ENCODE measurements at regions not wholly inside any gene's neighbourhood (a gene's known extent, or its start where the extent isn't known, plus 50 kb on each side); places are given as distances from the start of the nearest gene placed in this dataset.

DNA sequence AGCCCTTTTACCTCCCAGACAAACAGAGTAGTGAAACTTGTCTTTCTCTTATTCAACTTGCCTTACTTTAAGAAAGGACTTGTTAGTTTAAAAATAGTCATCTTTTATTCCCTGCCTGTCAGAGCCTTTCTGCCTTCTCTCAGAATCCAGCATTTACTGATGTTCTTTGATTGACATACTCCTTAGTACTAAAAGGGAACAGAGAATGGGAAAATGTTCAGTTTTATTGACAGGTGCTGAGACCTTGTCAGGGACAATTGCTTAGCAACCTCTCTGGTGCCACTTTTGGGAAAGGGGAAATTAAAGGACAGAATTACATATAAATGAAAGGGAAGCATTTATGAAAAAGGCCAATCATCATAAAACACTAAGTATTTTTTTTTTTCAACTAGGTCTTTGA lies 378.3 kb downstream of the PDCD6IP start:
- no peak overlapping the region for H3K27ac Mint-ChIP-seq (ENCODE audit: unreplicated experiment)
- H3K27me3 Mint-ChIP-seq (ENCODE audit: low read depth), result no peaks in the 10 kb centered on the region
- TF ChIP-seq, protein P1, sequence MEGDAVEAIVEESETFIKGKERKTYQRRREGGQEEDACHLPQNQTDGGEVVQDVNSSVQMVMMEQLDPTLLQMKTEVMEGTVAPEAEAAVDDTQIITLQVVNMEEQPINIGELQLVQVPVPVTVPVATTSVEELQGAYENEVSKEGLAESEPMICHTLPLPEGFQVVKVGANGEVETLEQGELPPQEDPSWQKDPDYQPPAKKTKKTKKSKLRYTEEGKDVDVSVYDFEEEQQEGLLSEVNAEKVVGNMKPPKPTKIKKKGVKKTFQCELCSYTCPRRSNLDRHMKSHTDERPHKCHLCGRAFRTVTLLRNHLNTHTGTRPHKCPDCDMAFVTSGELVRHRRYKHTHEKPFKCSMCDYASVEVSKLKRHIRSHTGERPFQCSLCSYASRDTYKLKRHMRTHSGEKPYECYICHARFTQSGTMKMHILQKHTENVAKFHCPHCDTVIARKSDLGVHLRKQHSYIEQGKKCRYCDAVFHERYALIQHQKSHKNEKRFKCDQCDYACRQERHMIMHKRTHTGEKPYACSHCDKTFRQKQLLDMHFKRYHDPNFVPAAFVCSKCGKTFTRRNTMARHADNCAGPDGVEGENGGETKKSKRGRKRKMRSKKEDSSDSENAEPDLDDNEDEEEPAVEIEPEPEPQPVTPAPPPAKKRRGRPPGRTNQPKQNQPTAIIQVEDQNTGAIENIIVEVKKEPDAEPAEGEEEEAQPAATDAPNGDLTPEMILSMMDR (IDR thresholded peaks at IDR 0.05), result no peak
- peaks cover 6% of the 10 kb centered on the region for H3K36me3 Mint-ChIP-seq (ENCODE audit: low read depth)
- H3K4me3 Mint-ChIP-seq (ENCODE audit: unreplicated experiment), result no peak overlapping the region
- peaks cover 52% of the 10 kb centered on the region for H3K4me1 Mint-ChIP-seq (ENCODE audit: low read depth)
- H3K9me3 Mint-ChIP-seq (ENCODE audit: low read depth), result peaks cover 16% of the 10 kb centered on the region
- DNase-seq (ENCODE audit: low spot score), result no peak

DNA sequence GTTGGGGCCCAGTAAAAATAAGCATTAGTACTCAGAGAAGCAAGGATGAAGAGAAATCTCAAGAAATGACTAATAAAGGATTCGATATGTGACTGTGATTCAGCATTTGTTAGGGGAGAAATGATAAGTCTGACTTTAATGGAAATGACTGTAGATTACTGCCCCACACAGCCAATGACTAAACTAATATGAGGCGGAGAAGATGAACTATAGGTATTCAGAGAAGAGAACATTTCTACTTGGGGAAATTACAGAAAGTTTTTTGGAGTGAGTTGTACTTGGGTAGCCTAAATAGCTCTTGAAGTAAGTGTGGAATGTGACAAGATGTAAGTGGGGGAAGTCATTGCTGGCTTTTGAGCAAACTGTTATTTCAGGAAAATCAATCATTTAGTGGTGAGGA lies 380.0 kb downstream of the PDCD6IP start:
- Mint-ChIP-seq H3K36me3 (ENCODE audit: low read depth) (peaks cover 6% of the 10 kb centered on the region), H3K4me1 (ENCODE audit: low read depth) (peaks cover 52% of the 10 kb centered on the region), H3K27me3 (ENCODE audit: low read depth) (no peaks in the 10 kb centered on the region), H3K27ac (ENCODE audit: unreplicated experiment) (peak overlapping the region; percentile 35), H3K4me3 (ENCODE audit: unreplicated experiment) (peak overlapping the region; percentile 4), H3K9me3 (ENCODE audit: low read depth) (peaks cover 10% of the 10 kb centered on the region)
- DNase-seq (ENCODE audit: low spot score), result no peak
- TF ChIP-seq, protein P1 (IDR thresholded peaks at IDR 0.05), result no peak

DNA sequence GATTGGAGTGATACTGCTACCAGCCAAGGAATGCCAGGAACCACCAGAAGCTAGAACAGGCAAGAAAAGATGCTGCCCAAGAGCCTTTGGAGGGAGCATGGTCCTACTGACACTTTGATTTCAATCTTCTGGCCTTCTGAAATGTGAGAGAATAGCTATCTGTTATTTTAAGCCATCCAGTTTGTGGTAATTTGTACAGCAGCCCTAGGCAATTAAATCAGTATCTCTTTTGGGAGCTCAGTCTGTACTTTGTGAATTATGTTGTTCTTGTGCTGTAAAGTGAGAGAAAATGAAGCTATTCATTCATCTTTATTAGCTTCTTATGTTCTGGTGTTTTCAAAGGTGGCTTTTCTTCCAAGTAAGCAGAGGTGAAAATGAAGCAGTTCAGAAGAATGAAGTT lies 381.3 kb downstream of the PDCD6IP start:
- TF ChIP-seq, protein P1 (IDR thresholded peaks at IDR 0.05), result no peak
- DNase-seq (ENCODE audit: low spot score), result no peak
- Mint-ChIP-seq H3K27me3 (ENCODE audit: low read depth) (no peaks in the 10 kb centered on the region), H3K4me1 (ENCODE audit: low read depth) (peaks cover 46% of the 10 kb centered on the region), H3K9me3 (ENCODE audit: low read depth) (peaks cover 4% of the 10 kb centered on the region), H3K4me3 (ENCODE audit: unreplicated experiment) (no peak overlapping the region), H3K27ac (ENCODE audit: unreplicated experiment) (no peak overlapping the region), H3K36me3 (ENCODE audit: low read depth) (peaks cover 3% of the 10 kb centered on the region)

DNA sequence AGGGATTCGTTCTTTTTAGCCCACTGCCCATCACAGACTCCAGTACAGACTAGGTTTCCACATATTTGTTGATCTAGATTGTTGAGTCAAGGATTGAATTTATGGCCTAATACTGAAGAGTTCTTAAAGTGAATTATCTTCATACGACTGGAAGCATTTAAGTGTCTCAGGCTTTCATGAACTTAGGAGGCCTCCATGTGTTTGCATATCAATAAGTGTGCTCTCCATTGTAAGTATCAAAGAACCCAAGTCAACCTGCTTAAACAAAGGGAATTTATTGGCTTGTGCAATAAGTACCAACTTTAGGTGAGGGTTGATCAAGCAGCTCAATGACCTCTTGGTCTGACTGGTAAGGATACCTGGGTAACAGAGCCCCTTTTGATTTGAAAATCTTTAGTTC lies 382.1 kb downstream of the PDCD6IP start:
- H3K4me1 Mint-ChIP-seq (ENCODE audit: low read depth), result peaks cover 38% of the 10 kb centered on the region
- H3K4me3 Mint-ChIP-seq (ENCODE audit: unreplicated experiment), result no peak overlapping the region
- no peaks in the 10 kb centered on the region for H3K27me3 Mint-ChIP-seq (ENCODE audit: low read depth)
- no peak overlapping the region for H3K27ac Mint-ChIP-seq (ENCODE audit: unreplicated experiment)
- H3K36me3 Mint-ChIP-seq (ENCODE audit: low read depth), result peaks cover 3% of the 10 kb centered on the region
- TF ChIP-seq, protein P1 (IDR thresholded peaks at IDR 0.05), result no peak
- DNase-seq (ENCODE audit: low spot score), result no peak
- H3K9me3 Mint-ChIP-seq (ENCODE audit: low read depth), result peaks cover 4% of the 10 kb centered on the region

DNA sequence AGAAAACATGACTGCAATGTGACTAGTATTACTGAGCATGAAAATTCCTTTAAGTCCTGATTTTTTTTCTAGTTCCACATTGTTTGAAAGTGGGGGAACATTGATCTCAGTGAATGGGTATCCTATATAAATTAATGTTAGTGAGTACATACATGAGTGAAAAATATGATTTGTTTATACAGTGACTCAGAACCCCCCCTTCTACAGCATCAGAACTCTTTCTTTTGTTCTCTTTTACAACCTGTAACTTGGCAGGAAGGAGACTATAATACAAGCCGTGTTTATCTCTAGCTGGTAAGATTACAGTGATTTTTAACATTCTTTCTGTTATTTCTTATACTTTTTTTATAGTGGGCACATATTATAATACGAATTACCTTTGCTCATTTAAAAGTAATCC lies 384.7 kb downstream of the PDCD6IP start:
- peaks cover 3% of the 10 kb centered on the region for H3K36me3 Mint-ChIP-seq (ENCODE audit: low read depth)
- peaks cover 20% of the 10 kb centered on the region for H3K4me1 Mint-ChIP-seq (ENCODE audit: low read depth)
- no peaks in the 10 kb centered on the region for H3K27me3 Mint-ChIP-seq (ENCODE audit: low read depth)

More for the DNA sequence above, 384.7 kb downstream of the PDCD6IP start:
- Mint-ChIP-seq H3K4me3 (ENCODE audit: unreplicated experiment) (no peak overlapping the region), H3K27ac (ENCODE audit: unreplicated experiment) (no peak overlapping the region), H3K9me3 (ENCODE audit: low read depth) (peaks cover 4% of the 10 kb centered on the region)
- TF ChIP-seq, protein P1 (IDR thresholded peaks at IDR 0.05), result no peak
- DNase-seq (ENCODE audit: low spot score), result no peak
